MM.1S (cell line): ENCODE measurements at regions not wholly inside any gene's neighbourhood (a gene's known extent, or its start where the extent isn't known, plus 50 kb on each side); places are given as distances from the start of the nearest gene placed in this dataset.

ENCODE experiments used
- EZH2 ChIP-seq: fragments of 300-600 bp; sonication (generic); optimal IDR thresholded peaks from 2 replicates; pipeline ENCODE3; 2017; ENCODE audit warnings: low read depth, mild to moderate bottlenecking, antibody characterized with exemption, low read length, mixed read lengths
- TF ChIP-seq, protein P1 (sequence below): fragments of 300-600 bp; sonication (generic); IDR thresholded peaks from 2 replicates; pipeline ENCODE4 v1.5.1; 2016; ENCODE audit warnings: antibody characterized with exemption, low read length, mixed read lengths

DNA sequence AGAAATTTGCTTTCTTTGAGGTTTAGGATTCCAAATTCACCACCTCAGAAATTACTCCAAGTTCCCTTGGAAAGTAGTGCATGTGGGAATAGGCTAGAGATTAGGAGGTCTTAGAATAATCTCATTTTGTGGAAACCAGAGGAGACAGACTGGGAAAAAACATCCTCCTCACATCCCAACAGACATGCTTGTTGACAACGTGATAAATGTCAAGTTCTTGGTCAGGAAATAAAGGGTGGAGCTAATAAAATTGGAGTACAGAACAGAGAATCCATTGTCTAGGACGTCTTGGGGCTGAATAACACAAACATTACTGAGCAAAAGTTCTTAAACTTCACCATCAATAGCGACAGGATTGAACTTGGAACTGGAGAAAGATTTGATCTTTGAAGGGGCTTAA lies 233.4 kb downstream of the PABPC4L start:
- TF ChIP-seq, protein P1, sequence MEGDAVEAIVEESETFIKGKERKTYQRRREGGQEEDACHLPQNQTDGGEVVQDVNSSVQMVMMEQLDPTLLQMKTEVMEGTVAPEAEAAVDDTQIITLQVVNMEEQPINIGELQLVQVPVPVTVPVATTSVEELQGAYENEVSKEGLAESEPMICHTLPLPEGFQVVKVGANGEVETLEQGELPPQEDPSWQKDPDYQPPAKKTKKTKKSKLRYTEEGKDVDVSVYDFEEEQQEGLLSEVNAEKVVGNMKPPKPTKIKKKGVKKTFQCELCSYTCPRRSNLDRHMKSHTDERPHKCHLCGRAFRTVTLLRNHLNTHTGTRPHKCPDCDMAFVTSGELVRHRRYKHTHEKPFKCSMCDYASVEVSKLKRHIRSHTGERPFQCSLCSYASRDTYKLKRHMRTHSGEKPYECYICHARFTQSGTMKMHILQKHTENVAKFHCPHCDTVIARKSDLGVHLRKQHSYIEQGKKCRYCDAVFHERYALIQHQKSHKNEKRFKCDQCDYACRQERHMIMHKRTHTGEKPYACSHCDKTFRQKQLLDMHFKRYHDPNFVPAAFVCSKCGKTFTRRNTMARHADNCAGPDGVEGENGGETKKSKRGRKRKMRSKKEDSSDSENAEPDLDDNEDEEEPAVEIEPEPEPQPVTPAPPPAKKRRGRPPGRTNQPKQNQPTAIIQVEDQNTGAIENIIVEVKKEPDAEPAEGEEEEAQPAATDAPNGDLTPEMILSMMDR, result no peak
- TF ChIP-seq EZH2, result no peak
